K562 (cell line): ENCODE measurements at regions not wholly inside any gene's neighbourhood (a gene's known extent, or its start where the extent isn't known, plus 50 kb on each side); places are given as distances from the start of the nearest gene placed in this dataset.

Experiments used
- ATAC-seq: fragments of 200-7000 bp; cut with Tn5 transposase; 3 replicates; pipeline ENCODE4 v1.9.1; 2020; ENCODE audit warnings: moderate library complexity
- BruUV-seq: library from RNA; stranded (reverse); fragments of 400-500 nt; replicated peaks from 2 replicates; lab custom pipeline; 2021; lab: Mats Ljungman, UMichigan
- CTCF ChIA-PET: fragments of 300-600 bp; formaldehyde crosslinking; extraction: SDS; loops from one replicate; lab custom pipeline; 2021; ENCODE audit warnings: low intra/inter-chr PET ratio; lab: Yijun Ruan, JAX
- POLR2A ChIA-PET: fragments of 300-600, 350-650 bp; sonication (Branson Sonifier 250); formaldehyde crosslinking; extraction: SDS; loops from one replicate; lab custom pipeline; 2021; ENCODE audit warnings: antibody characterized with exemption, inconsistent platforms; lab: Yijun Ruan, JAX
- DNase-seq, 4 experiments: peaks; one replicate each; pipeline versions ENCODE4 v3.0.0 to v3.0.0-alpha.2; 2011 to 2018; ENCODE audit warnings: low spot score in 3 of 4, mixed read lengths in 3 of 4; ENCODE audit errors: extremely low read depth in 1 of 4
- FAIRE-seq: peaks from 2 replicates; lab custom pipeline; 2011; peaks lifted over from hg19 to GRCh38; lab: Jason Lieb, UNC
- H2AFZ ChIP-seq: 2 replicates; pipeline ENCODE4 v1.6.0; 2011; ENCODE audit warnings: low read depth, low read length, control low read depth, inconsistent platforms
- H3K27ac ChIP-seq: fragments of 200-600 bp; 3 replicates; pipeline ENCODE4 v1.8.0; 2011; ENCODE audit warnings: low read depth, mild to moderate bottlenecking, control low read depth, inconsistent platforms, low read length, moderate library complexity, mixed read lengths; ENCODE audit errors: extremely low read depth
- H3K27me3 ChIP-seq, 2 experiments: fragments of 300-600 bp in 1 of 2; 2 replicates in 1 of 2; 3 replicates in 1 of 2; pipeline versions ENCODE4 v1.6.0 to v1.8.0; 2011; ENCODE audit warnings: inconsistent platforms in 2 of 2, low read length in 2 of 2, mild to moderate bottlenecking in 1 of 2, mixed read lengths in 1 of 2, moderate library complexity in 1 of 2; ENCODE audit not compliant: control insufficient read depth in 2 of 2, insufficient read depth in 2 of 2
- H3K36me3 ChIP-seq: fragments of 300-600 bp; 3 replicates; pipeline ENCODE4 v1.8.0; 2011; ENCODE audit warnings: mild to moderate bottlenecking, low read length, inconsistent platforms; ENCODE audit not compliant: control insufficient read depth, insufficient read depth
- H3K4me1 ChIP-seq, 2 experiments: fragments of 200-600 bp in 1 of 2; replicated peaks in 1 of 2; 2 replicates in 1 of 2; 3 replicates in 1 of 2; pipeline versions ENCODE4 v1.5.1 to v1.8.0; 2011; ENCODE audit warnings: inconsistent platforms in 2 of 2, low read length in 2 of 2, mild to moderate bottlenecking in 1 of 2, mixed read lengths in 1 of 2, moderate library complexity in 1 of 2; ENCODE audit not compliant: control insufficient read depth in 2 of 2, insufficient read depth in 2 of 2
- H3K4me2 ChIP-seq: 2 replicates; pipeline ENCODE4 v1.6.1; 2011; ENCODE audit warnings: low read length, control low read depth, inconsistent platforms, mixed read lengths; ENCODE audit not compliant: insufficient read depth
- H3K4me3 ChIP-seq: fragments of 200-600 bp; sonication (generic), shearing (Covaris generic); 2 replicates; pipeline ENCODE4 v1.5.1; 2016; ENCODE audit warnings: control low read depth, inconsistent platforms
- H3K79me2 ChIP-seq: fragments of 200-600 bp; 3 replicates; pipeline ENCODE4 v1.8.0; 2011; ENCODE audit warnings: low read length, inconsistent platforms; ENCODE audit not compliant: control insufficient read depth, insufficient read depth
- H3K9ac ChIP-seq, 2 experiments: 2 replicates each; pipeline versions ENCODE4 v1.6.0 to v1.6.1; 2011; ENCODE audit warnings: low read depth in 2 of 2, low read length in 2 of 2, control low read depth in 1 of 2, inconsistent platforms in 1 of 2, mild to moderate bottlenecking in 1 of 2, mixed read lengths in 1 of 2; ENCODE audit not compliant: insufficient read depth in 1 of 2
- H3K9me1 ChIP-seq: one replicate; pipeline ENCODE4 v1.6.0; 2011; ENCODE audit warnings: inconsistent platforms, mild to moderate bottlenecking, low read length, moderate library complexity; ENCODE audit not compliant: control insufficient read depth, insufficient read depth
- H3K9me3 ChIP-seq: replicated peaks from 2 replicates; pipeline ENCODE4 v1.5.1; 2011; ENCODE audit warnings: low read depth, low read length, inconsistent platforms; ENCODE audit not compliant: control insufficient read depth, insufficient read depth
- H4K20me1 ChIP-seq: replicated peaks from 2 replicates; pipeline ENCODE4 v1.6.1; 2011; ENCODE audit warnings: low read length, inconsistent platforms, mixed read lengths; ENCODE audit not compliant: control insufficient read depth, insufficient read depth
- BRD4 ChIP-seq: fragments of 200-600 bp; sonication (generic); IDR thresholded peaks from 2 replicates; pipeline ENCODE4 v1.6.1; 2017; ENCODE audit warnings: inconsistent platforms
- CREBBP ChIP-seq: IDR thresholded peaks from one replicate; pipeline ENCODE4 v1.6.1; 2012; ENCODE audit warnings: low read depth, mild to moderate bottlenecking, control low read depth, inconsistent platforms, low read length
- HNRNPL ChIP-seq: fragments of 200-400 bp; formaldehyde crosslinking; IDR thresholded peaks from 2 replicates; pipeline ENCODE4 v1.6.1; 2017; ENCODE audit warnings: low read depth, mild to moderate bottlenecking, low read length
- MTA1 ChIP-seq: fragments of 450-650 bp; IDR thresholded peaks from 2 replicates; pipeline ENCODE4 v1.6.1; 2017; ENCODE audit warnings: borderline replicate concordance
- NFIC ChIP-seq: fragments of 450-650 bp; IDR thresholded peaks from 2 replicates; pipeline ENCODE4 v1.6.1; 2017; ENCODE audit warnings: mild to moderate bottlenecking, inconsistent platforms
- NFYB ChIP-seq: IDR thresholded peaks from 2 replicates; pipeline ENCODE4 v1.6.1; 2011; ENCODE audit warnings: mild to moderate bottlenecking, moderate library complexity; ENCODE audit not compliant: insufficient read length; ENCODE audit errors: extremely low read depth
- PURB ChIP-seq: sonication (generic); formaldehyde crosslinking; IDR thresholded peaks from 2 replicates; pipeline ENCODE4 v1.9.0; 2021; ENCODE audit warnings: low read depth, mild to moderate bottlenecking, missing genetic modification reagents
- RBBP5 ChIP-seq: fragments of 200-600 bp; sonication (generic); IDR thresholded peaks from 2 replicates; pipeline ENCODE4 v1.6.1; 2012; ENCODE audit warnings: borderline replicate concordance, mild to moderate bottlenecking, low read length, control low read depth, inconsistent platforms; ENCODE audit not compliant: insufficient read depth, poor library complexity, severe bottlenecking
- TEAD4 ChIP-seq, 2 experiments: sonication (generic) in 1 of 2; formaldehyde crosslinking in 1 of 2; IDR thresholded peaks; 2 replicates each; pipeline versions ENCODE4 v1.6.1 to v1.8.0; 2012 to 2022; ENCODE audit warnings: borderline replicate concordance in 1 of 2, inconsistent platforms in 1 of 2, low read length in 1 of 2, mild to moderate bottlenecking in 1 of 2, missing genetic modification reagents in 1 of 2
- ZNF165 ChIP-seq: fragments of 250-450 bp; sonication (Bioruptor Pico); IDR thresholded peaks from 2 replicates; pipeline ENCODE4 v1.4.0; 2020; ENCODE audit warnings: borderline replicate concordance
- ZNF561 ChIP-seq: fragments of 450-650 bp; formaldehyde crosslinking; conservative IDR thresholded peaks from 2 replicates; pipeline ENCODE4 v1.4.0; 2020; ENCODE audit warnings: mild to moderate bottlenecking, moderate library complexity
- WGBS: fragments of 100-300 bp; shearing (Covaris generic); methylation state at CpG from one replicate; pipeline ENCODE4 v1.1.6; 2016; ENCODE audit warnings: low coverage, mixed read lengths; ENCODE audit not compliant: insufficient coverage; ENCODE audit errors: missing lambda C conversion rate; 5-methylcytosine and 5-hydroxymethylcytosine counted together
- in situ Hi-C: fragments of 300-500 bp; cut with MboI; formaldehyde crosslinking; loops from 4 replicates; pipeline ENCODE4 v1.15.0; 2018; ENCODE audit warnings: inconsistent platforms, mixed read lengths
- intact Hi-C: fragments of 100-400 bp; cut with micrococcal nuclease; formaldehyde crosslinking; loops from 2 replicates; pipeline ENCODE4 v1.14.2; 2022
- TF ChIP-seq, protein P1 (sequence below): sonication (generic); formaldehyde crosslinking; IDR thresholded peaks from 2 replicates; pipeline ENCODE4 v1.8.0; 2022; ENCODE audit warnings: missing genetic modification reagents, mild to moderate bottlenecking, borderline replicate concordance

DNA sequence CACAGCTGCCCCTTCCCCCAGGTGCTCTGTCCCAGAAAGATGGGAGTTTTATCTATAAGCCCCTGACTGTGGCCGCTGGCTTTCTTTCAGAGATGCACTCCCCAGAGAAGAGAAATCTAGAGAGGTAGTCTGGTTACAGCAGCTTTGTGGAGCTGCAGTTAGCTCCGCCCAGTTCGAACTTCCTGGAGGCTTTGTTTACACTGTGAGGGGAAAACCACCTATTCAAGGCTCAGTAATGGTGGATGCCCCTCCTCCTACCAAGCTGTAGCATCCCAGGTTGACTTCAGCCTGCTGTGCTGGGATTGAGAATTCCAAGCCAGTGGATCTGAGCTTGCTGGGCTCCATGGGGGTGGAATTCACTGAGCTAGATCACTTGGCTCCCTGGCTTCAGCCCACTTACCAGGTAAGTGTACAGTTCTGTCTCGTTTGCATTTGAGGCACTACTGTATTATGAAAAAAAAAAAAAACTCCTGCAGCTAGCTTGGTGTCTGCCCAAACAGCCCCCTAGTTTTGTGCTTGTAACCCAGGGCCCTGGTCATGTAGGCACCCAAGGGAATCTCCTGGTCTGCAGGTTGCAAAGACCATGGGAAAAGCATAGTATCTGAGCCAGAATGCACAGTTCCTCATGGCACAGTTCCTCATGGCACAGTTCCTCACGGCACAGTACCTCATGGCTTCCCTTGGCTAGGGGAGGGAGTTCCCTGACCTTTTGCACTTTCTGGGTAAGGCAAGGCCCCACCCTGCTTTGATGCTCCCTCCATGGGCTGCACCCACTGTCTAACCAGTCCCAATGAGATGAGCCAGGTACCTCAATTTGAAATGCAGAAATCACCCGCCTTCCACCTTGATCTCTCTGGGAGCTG lies 275.0 kb downstream of the CENPW start (continued):
- TF ChIP-seq CREBBP (no peak), MTA1 (no peak), NFYB (no peak), PURB (CRISPR knock-in tag) (no peak), ZNF165 (CRISPR knock-in tag) (no peak), HNRNPL (no peak)

DNA sequence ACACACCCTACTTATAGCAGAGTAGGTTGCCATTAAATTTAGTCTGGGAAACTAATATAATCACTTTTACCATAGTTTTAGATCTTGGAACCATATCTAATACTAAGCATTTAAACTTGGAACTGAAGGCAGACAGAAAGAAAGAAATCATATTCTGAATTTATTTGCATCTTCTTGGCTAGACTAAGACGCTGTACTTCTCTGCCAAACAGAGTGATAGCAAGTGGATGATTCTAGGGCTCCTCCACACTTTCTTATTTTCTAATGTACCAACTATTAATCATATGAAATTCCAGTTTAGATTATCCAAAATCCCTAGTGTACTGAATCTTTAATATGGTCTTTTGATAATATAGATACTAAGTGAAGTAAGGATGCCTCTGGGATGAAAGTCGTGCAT lies 277.0 kb downstream of the CENPW start:
- POLR2A ChIA-PET: interaction anchor here (0.6 kb wide), 1 partner anchor 830 kb away, joined by 3 read pairs; no protein-coding TSS in a partner anchor
- H4K20me1 ChIP-seq: no peaks in the 10 kb centered on the region

More for the DNA sequence above, 277.0 kb downstream of the CENPW start:
- TF ChIP-seq ZNF561 (CRISPR knock-in tag): no peak
- no peak for TF ChIP-seq TEAD4 (IDR thresholded peaks at IDR 0.05; ENCODE audit: low read length)
- TF ChIP-seq TEAD4 (CRISPR knock-in tag; IDR thresholded peaks at IDR 0.05; ENCODE audit: borderline replicate concordance): no peak
- TF ChIP-seq RBBP5: no peak
- TF ChIP-seq, protein P1, sequence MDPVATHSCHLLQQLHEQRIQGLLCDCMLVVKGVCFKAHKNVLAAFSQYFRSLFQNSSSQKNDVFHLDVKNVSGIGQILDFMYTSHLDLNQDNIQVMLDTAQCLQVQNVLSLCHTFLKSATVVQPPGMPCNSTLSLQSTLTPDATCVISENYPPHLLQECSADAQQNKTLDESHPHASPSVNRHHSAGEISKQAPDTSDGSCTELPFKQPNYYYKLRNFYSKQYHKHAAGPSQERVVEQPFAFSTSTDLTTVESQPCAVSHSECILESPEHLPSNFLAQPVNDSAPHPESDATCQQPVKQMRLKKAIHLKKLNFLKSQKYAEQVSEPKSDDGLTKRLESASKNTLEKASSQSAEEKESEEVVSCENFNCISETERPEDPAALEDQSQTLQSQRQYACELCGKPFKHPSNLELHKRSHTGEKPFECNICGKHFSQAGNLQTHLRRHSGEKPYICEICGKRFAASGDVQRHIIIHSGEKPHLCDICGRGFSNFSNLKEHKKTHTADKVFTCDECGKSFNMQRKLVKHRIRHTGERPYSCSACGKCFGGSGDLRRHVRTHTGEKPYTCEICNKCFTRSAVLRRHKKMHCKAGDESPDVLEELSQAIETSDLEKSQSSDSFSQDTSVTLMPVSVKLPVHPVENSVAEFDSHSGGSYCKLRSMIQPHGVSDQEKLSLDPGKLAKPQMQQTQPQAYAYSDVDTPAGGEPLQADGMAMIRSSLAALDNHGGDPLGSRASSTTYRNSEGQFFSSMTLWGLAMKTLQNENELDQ (CRISPR knock-in tag): no peak
- no peak for TF ChIP-seq BRD4
- no peak for TF ChIP-seq NFIC
- H2AFZ ChIP-seq: no peak overlapping the region
- ATAC-seq: no peak
- H3K4me1 ChIP-seq: no peaks in the 10 kb centered on the region
- no peak for DNase-seq
- BruUV-seq: no TSS peak
- no peaks in the 10 kb centered on the region for H3K36me3 ChIP-seq
- intact Hi-C loops (no loop called here), in situ Hi-C loops (no loop called here)
- no peaks in the 10 kb centered on the region for H3K27me3 ChIP-seq
- H3K9me1 ChIP-seq: no peaks in the 10 kb centered on the region
- CTCF ChIA-PET: no interaction called here
- WGBS: 0% methylated on average over 2 of the region's 2 CpGs
- no peak overlapping the region for H3K27ac ChIP-seq
- no peak overlapping the region for H3K4me2 ChIP-seq
- no peaks in the 10 kb centered on the region for H3K79me2 ChIP-seq
- FAIRE-seq: no peak
- no peak overlapping the region for H3K9ac ChIP-seq
- H3K4me3 ChIP-seq: no peak overlapping the region
- no peaks in the 10 kb centered on the region; the same call in 1 of the 2 replicates for H3K9me3 ChIP-seq
